Adipocyte (in vitro differentiated cells): ENCODE measurements at regions not wholly inside any gene's neighbourhood (a gene's known extent, or its start where the extent isn't known, plus 50 kb on each side); places are given as distances from the start of the nearest gene placed in this dataset.

ENCODE experiments used
- DNase-seq: peaks from one replicate; pipeline ENCODE4 v3.0.0-alpha.2; 2015; ENCODE audit warnings: low read depth
- H3K27me3 ChIP-seq: replicated peaks from 2 replicates; pipeline ENCODE4 v1.7.0; 2013; ENCODE audit warnings: mild to moderate bottlenecking, low read length, moderate library complexity; ENCODE audit not compliant: control insufficient read depth, insufficient read depth
- H3K36me3 ChIP-seq: 2 replicates; pipeline ENCODE4 v1.7.0; 2013; ENCODE audit warnings: low read length, mild to moderate bottlenecking, moderate library complexity; ENCODE audit not compliant: control insufficient read depth, insufficient read depth, severe bottlenecking
- H3K4me1 ChIP-seq: 2 replicates; pipeline ENCODE4 v1.7.0; 2013; ENCODE audit warnings: mild to moderate bottlenecking, low read length, moderate library complexity; ENCODE audit not compliant: control insufficient read depth, insufficient read depth
- H3K4me3 ChIP-seq: 2 replicates; pipeline ENCODE4 v1.7.0; 2013; ENCODE audit warnings: mild to moderate bottlenecking, low read length, moderate library complexity
- H3K9ac ChIP-seq: 2 replicates; pipeline ENCODE4 v1.7.0; 2013; ENCODE audit warnings: mild to moderate bottlenecking, low read length, moderate library complexity
- H3K9me3 ChIP-seq: 2 replicates; pipeline ENCODE4 v1.7.0; 2013; ENCODE audit warnings: mild to moderate bottlenecking, low read length, moderate library complexity; ENCODE audit not compliant: control insufficient read depth

DNA sequence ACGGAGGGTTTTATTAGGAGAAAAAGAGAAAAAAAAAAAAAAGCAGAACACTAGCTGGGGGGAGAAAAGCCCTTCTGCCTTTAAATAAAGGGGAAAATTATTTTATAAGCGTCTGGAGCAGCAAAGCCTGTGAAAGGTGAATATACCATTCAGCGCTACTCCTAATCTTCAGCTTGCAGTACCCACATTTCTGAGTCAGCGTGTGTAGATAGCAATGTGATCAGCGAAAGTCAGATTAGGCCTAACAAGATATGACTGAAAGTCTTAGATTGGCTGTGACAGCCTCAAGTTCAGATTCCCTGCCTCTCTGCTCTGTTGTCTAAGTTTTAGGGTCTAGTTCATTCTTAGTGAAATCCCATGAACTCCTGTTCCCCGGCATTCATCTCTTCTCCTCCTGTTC, 279.5 kb downstream of the TMEM114 start:
- H3K4me1 ChIP-seq = no peaks in the 10 kb centered on the region
- no peaks in the 10 kb centered on the region for H3K27me3 ChIP-seq
- no peak for DNase-seq
- H3K9me3 ChIP-seq = peaks cover 11% of the 10 kb centered on the region
- H3K9ac ChIP-seq = no peak overlapping the region
- no peak overlapping the region for H3K4me3 ChIP-seq
- no peaks in the 10 kb centered on the region for H3K36me3 ChIP-seq

- Histone ChIP-seq H3K36me3 (no peaks in the 10 kb centered on the region), H3K4me1 (no peaks in the 10 kb centered on the region), H3K9me3 (peaks cover 11% of the 10 kb centered on the region), H3K9ac (no peak overlapping the region), H3K27me3 (no peaks in the 10 kb centered on the region), H3K4me3 (no peak overlapping the region)
- no peak for DNase-seq
Measured at GRCh38 chr16:8310323-8310722, 280.0 kb downstream of the TMEM114 start.

DNA sequence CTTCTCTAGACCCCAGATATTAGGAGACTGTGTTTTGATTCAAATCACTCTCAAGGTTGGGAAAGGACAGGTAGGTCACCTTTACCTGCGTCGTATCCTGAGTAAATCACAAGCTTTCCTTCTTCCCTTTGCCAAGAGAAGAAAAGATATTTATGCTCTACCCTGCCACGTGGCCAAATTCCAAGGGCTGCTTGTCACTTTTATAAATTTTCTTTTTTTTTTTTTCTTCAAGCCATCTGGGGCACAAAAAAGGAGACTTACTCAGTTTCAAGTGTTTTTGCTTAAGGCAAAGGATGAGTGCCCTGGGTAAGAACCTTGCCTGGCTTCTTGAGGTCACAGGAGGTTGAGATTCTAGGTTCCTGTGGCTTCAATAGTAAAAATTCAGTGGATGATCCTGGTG, 285.1 kb downstream of the TMEM114 start:
- Histone ChIP-seq H3K4me1 (no peaks in the 10 kb centered on the region), H3K9me3 (peaks cover 11% of the 10 kb centered on the region), H3K27me3 (no peaks in the 10 kb centered on the region), H3K36me3 (no peaks in the 10 kb centered on the region), H3K9ac (no peak overlapping the region), H3K4me3 (no peak overlapping the region)
- no peak for DNase-seq

GRCh38 chr16:8299635-8300034, 290.7 kb downstream of the TMEM114 start:
- no peak for DNase-seq
- no peaks in the 10 kb centered on the region for H3K9me3 ChIP-seq
- no peaks in the 10 kb centered on the region for H3K4me1 ChIP-seq
- H3K9ac ChIP-seq = no peak overlapping the region
- H3K27me3 ChIP-seq = no peaks in the 10 kb centered on the region
- no peak overlapping the region for H3K4me3 ChIP-seq
- H3K36me3 ChIP-seq = no peaks in the 10 kb centered on the region

DNA sequence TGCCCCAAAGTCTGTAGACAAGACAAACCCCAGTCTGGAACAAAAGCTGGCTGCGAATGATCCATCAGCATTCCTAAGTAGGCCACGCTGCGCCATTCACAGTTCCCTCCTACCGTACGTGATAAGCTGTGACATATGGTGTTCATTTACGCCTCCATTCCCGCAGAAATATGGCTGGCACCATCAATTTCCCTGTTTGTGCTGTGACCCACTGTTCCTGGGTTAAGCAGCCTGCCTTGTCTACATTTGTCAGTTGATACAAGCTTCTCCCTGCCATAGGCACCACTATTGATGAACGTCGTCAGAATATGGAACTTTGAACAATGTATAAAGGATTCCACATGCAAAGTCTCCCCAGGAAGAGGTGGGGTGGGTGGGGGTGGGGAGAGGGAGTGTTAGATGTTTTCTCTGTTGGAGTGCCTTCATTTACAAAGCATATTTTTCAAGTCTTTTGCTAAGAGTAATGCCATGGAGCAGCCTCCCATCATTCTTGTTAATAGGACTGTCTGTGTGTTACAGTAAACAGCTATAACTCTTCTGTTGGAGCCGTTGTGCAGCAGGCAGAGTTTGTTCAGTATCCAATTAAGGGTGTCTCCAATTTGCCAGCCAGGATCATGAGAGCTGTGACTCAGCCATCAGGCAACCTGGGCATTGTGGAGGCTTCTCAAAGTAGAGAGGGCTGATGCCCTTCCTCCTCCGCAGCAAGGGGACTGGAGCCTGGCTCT, 294.6 kb downstream of the TMEM114 start:
- Histone ChIP-seq H3K27me3 (no peaks in the 10 kb centered on the region), H3K4me3 (no peak overlapping the region), H3K36me3 (no peaks in the 10 kb centered on the region), H3K4me1 (no peaks in the 10 kb centered on the region), H3K9me3 (no peaks in the 10 kb centered on the region), H3K9ac (no peak overlapping the region)
- DNase-seq = no peak

DNA sequence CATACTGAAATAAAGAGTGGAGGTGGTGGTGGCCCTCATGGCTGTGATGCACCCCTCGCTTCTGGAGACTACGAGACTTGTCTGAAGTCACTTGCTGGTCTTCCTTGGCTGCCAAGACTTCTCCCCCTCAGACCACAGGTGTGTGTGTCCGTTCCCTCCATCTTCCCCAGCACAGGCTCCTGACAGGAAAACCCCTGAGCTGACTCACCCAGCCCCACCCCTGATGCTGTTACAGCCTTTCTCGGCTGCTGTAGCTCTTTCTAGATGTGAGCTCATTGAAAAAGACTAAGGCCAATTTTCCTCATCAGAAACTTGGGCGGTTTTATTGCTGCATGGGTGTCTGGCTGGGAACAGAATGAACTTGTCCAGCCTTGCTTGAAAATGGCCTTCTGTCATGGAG, 296.9 kb downstream of the TMEM114 start:
- no peak for DNase-seq
- Histone ChIP-seq H3K27me3 (no peaks in the 10 kb centered on the region), H3K4me1 (no peaks in the 10 kb centered on the region)

GRCh38 chr16:8292271-8292670, 298.0 kb downstream of the TMEM114 start:
- Histone ChIP-seq H3K27me3 (no peaks in the 10 kb centered on the region), H3K4me1 (no peaks in the 10 kb centered on the region), H3K9ac (no peak overlapping the region), H3K4me3 (no peak overlapping the region), H3K36me3 (no peaks in the 10 kb centered on the region), H3K9me3 (no peaks in the 10 kb centered on the region)
- no peak for DNase-seq

More for the DNA sequence above, 296.9 kb downstream of the TMEM114 start:
- no peak overlapping the region for H3K4me3 ChIP-seq
- no peaks in the 10 kb centered on the region for H3K36me3 ChIP-seq
- no peaks in the 10 kb centered on the region for H3K9me3 ChIP-seq
- no peak overlapping the region for H3K9ac ChIP-seq

- H3K9me3 ChIP-seq = no peaks in the 10 kb centered on the region
- H3K4me1 ChIP-seq = no peaks in the 10 kb centered on the region
- H3K36me3 ChIP-seq = no peaks in the 10 kb centered on the region
- no peaks in the 10 kb centered on the region for H3K27me3 ChIP-seq
- no peak overlapping the region for H3K9ac ChIP-seq
- DNase-seq = no peak
- H3K4me3 ChIP-seq = no peak overlapping the region
Measured at GRCh38 chr16:8286348-8286747, 304.0 kb downstream of the TMEM114 start.

GRCh38 chr16:8283195-8283594, 307.1 kb downstream of the TMEM114 start:
- no peaks in the 10 kb centered on the region for H3K4me1 ChIP-seq
- H3K36me3 ChIP-seq = no peaks in the 10 kb centered on the region
- H3K9ac ChIP-seq = no peak overlapping the region
- H3K27me3 ChIP-seq = no peaks in the 10 kb centered on the region
- no peak for DNase-seq
- H3K4me3 ChIP-seq = no peak overlapping the region
- H3K9me3 ChIP-seq = no peaks in the 10 kb centered on the region

- Histone ChIP-seq H3K9me3 (no peaks in the 10 kb centered on the region), H3K36me3 (no peaks in the 10 kb centered on the region), H3K9ac (no peak overlapping the region), H3K4me3 (no peak overlapping the region), H3K4me1 (no peaks in the 10 kb centered on the region), H3K27me3 (no peaks in the 10 kb centered on the region)
- no peak for DNase-seq
Measured at GRCh38 chr16:8278031-8278580, 312.2 kb downstream of the TMEM114 start.

- Histone ChIP-seq H3K27me3 (no peaks in the 10 kb centered on the region), H3K9me3 (no peaks in the 10 kb centered on the region), H3K4me1 (no peaks in the 10 kb centered on the region), H3K4me3 (no peak overlapping the region), H3K36me3 (no peaks in the 10 kb centered on the region), H3K9ac (no peak overlapping the region)
- DNase-seq = no peak
Measured at GRCh38 chr16:8271344-8271743, 319.0 kb downstream of the TMEM114 start.

- no peaks in the 10 kb centered on the region for H3K27me3 ChIP-seq
- H3K9ac ChIP-seq = no peak overlapping the region
- H3K4me3 ChIP-seq = no peak overlapping the region
- H3K4me1 ChIP-seq = no peaks in the 10 kb centered on the region
- no peak for DNase-seq
- H3K9me3 ChIP-seq = no peaks in the 10 kb centered on the region
- H3K36me3 ChIP-seq = no peaks in the 10 kb centered on the region
Measured at GRCh38 chr16:8262299-8262698, 328.0 kb downstream of the TMEM114 start.
